ENCODE measurements at regions not wholly inside any gene's neighbourhood (a gene's known extent, or its start where the extent isn't known, plus 50 kb on each side); places are given as distances from the start of the nearest gene placed in this dataset.
"Not testable (repeated sequence)": the region's sequence is repeated elsewhere in the genome, so short reads cannot be mapped to it uniquely, and the experiment has no call there.

DNA sequence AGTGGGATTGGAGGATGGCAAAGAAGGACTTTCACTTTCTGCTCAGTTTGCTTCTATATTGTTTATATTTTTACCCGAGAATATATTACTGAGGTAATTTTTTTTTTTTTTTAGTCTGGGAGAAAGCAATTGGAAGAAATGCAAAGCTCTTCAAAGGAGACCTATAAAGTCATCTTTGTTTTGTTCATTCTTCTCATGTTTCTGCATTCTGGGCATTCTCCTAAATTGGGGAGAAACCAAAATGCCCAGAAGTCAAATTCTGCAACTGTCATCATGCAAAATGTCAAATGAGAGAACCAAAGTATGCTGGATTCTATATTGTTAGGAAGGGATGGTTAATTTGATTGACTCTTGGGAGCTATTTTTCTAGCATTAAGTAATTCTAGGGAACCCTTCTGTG, 168.3 kb upstream of the TSC22D2 start:
- DNase-seq = no peak

GRCh38 chr3:150238995-150239619, 169.0 kb upstream of the TSC22D2 start:
- DNase-seq = no peak

DNA sequence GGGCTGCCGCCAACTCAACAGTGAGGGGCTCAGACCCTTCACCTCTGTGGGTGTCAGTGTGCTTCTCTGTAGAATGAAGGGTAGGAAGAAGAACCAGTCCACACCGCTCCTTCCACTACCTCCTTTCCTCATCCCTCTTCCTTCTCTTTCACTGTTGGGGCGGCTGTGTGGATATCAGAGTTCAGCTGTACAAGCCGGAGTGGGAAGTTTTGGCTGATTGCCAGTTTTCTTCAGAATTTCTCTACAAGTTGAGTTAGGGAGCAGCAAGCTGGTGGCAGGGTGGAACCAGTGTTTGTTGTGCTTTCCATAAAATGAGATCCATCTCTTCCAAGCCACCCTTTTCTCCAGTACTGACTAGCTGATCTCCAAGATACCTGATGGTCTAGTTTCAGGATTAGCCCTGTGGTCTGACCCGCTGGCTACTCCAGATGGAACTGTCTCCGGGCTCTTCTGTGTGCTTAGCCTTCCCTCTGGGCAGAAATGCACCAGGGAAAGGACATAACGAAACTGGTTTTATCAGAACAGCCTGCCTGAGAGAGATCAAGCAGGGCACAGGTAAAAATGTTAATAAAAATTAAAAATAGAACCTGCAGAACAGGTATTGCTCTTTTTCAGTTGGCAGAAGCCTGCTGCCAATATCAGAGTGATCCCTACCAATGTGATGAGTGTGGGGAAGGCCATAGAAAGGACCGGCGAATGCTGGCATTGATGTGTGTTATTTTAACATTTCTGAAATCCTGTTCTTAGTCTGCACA, 169.9 kb upstream of the TSC22D2 start:
- DNase-seq = no peak

GRCh38 chr3:150237490-150237889, 170.6 kb upstream of the TSC22D2 start:
- no peak for DNase-seq

GRCh38 chr3:150236316-150237082, 171.6 kb upstream of the TSC22D2 start:
- no peak for DNase-seq

- DNase-seq = no peak
Measured at GRCh38 chr3:150235799-150236198, 172.3 kb upstream of the TSC22D2 start.

DNA sequence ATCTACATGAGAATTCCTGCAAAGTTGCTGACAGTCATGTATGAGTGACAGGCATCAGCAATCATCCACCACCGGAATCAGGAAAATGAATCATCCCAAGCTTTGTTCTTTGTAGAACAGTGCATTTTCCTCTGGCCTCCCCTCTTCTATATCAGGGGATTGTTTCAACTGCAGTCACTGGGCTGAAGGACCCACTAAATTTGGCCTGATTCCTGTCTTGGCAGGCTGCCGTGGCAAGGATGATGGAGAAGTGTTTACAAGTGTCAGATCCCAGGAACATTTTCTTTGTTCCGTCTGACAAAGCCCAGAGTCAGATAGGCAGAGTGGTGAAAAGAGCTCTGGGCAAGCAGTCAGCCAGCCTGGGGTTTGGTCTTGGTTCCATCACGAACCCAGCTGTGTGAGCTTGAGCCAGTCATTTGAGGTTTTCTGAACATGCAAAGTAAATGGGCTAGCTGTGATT, 175.1 kb upstream of the TSC22D2 start:
- no peak for DNase-seq

GRCh38 chr3:150230037-150230436, 178.1 kb upstream of the TSC22D2 start:
- no peak for DNase-seq

GRCh38 chr3:150228626-150229025, 179.5 kb upstream of the TSC22D2 start:
- not testable (repeated sequence) for DNase-seq

GRCh38 chr3:150227839-150228238, 180.3 kb upstream of the TSC22D2 start:
- peak; percentile 4 for DNase-seq

DNA sequence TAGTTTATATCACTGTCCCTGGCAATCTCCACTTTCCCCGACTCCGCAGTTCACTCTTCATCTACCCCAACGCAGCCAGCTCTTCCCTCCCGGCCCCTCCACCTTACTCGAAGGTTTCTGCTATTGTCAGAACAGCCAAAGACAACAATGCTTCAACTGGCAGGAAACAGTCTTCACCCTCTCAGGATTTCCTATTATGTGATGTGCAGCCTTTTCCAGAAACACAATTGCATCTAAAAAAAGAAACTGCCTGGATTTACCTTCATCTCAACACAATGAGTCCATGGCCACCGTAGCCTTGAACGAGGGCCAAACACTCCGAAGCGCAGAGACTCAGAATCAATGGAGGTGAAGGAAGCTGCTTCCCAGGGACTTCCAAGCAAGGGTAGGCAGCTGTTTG, 182.1 kb upstream of the TSC22D2 start:
- no peak for DNase-seq

- no peak for DNase-seq
Measured at GRCh38 chr3:150223558-150223957, 184.5 kb upstream of the TSC22D2 start.

- DNase-seq = no peak
Measured at GRCh38 chr3:150222691-150223489, 185.2 kb upstream of the TSC22D2 start.

DNA sequence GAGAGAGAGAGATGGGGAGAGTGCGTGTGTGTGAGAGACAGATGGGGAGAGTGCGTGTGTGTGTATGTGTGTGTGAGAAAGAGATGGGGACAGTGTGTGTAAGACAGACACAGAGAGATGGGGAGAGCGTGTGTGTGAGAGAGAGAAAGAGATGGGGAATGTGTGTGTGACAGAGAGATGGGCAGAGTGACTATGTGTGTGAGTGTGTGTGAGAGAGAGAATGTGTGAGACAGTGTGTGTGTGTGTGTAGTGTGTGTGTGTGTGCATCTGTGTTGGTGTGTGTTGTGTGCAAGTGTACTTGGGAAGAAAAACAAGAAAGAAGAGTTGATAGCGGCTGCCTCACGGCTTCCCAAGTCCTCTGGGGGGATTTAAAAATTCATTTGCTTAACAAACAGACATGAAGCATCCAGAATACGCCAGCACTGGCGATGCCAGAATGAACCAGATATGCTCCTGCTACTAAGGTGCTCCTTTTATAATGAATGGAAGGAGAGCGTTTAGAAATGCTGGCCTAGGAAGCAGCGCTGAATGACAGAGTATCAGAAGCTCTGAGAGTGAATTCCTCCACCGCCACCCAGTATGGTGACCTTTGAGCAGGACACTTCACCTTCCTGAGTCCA, 186.1 kb upstream of the TSC22D2 start:
- DNase-seq = no peak

- no peak for DNase-seq
Measured at GRCh38 chr3:150220799-150221198, 187.3 kb upstream of the TSC22D2 start.

DNA sequence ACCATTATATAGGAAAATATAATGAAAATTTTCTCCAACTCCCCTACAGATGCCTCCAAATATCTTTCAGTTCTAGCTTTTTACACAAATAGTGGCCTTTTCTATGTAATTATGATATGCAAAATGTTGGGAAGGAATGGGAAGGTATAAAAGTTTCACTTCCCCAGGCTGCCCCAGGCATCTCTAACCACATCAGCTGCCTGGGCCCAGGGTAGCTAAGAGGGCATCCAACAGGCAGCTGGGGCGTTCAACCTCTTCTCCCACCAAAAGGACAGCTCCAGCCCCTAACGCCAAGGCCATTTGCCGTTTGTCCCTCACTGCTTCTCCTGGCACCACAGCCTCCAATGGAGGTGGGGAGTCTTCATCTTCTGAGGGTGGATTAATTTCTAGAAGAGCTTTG, 188.1 kb upstream of the TSC22D2 start:
- DNase-seq = no peak

GRCh38 chr3:150218841-150219240, 189.3 kb upstream of the TSC22D2 start:
- DNase-seq = no peak

GRCh38 chr3:150218236-150218635, 189.9 kb upstream of the TSC22D2 start:
- DNase-seq = no peak

- no peak for DNase-seq
Measured at GRCh38 chr3:150217691-150218090, 190.4 kb upstream of the TSC22D2 start.

DNA sequence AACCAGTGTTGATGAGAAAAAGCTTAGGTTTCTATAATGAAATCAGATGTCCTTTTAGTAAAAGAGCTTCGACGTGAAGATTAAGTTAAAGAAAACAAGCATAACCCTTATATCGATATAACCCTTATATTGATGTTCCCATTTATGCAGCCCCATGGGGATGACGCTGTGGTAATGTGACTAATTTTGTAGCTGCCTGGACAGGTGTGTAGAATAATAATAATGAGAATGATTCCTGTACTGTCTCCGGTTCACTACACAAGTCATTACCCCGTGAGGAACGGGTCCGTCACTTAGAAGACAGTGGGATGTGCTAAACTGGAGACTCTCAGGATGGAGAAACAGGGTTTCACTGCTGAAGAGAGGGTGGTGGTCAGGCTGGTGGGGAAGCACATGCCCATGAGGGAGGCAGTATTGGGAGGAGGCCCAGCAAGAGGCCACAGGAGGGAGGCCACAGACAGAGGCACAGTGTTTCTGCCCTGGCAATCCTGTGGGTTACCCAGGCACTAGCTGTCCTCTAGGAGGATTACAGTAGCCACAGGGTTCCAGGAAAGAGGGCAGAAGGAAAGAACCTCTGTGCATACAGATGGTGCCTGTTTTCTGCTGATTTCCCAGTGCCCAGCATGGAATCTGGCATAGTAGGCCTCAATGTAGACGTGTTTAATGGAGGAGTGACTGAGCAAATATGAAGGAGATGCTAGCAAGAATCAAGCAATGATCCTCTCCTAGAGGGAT, 191.1 kb upstream of the TSC22D2 start:
- DNase-seq = no peak

DNA sequence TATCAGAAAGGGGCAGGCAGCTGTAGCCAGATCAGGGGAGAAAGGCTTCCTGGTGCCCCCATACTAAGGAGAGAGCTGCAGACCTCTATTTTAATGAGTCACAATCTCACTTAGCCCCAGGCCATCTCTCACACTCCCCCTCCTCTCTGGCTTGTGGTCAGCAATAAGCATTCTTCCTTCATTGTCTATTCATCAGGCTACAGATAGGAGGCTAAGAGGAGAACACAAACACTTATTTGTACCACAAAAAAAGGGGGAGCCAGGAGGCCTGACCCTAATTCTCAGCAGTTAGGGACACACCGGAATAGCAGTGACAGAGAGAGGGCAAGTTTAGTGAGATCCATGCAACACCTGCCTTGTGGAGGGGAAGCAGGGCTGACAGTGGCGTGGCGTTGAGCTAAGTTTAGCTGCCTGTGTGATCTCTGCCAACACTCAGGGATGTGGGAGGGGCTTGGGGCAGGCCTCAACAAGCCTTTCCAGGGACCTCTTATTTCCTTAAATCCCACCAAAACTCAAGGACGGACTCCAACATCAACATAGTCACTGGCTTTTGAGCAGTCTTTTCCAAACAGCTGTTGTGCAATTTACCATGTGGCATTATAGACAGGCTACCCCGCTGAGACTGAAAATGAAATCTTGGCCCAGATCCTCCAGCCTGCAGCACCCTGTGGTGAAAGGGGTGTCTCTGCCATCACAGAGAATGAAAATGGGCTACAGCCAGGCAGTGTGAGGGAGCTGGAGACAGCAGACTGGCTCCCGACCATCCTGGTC, 191.9 kb upstream of the TSC22D2 start:
- DNase-seq = no peak
